Suprapubic skin (tissue), 4 donors: ENCODE measurements at regions not wholly inside any gene's neighbourhood (a gene's known extent, or its start where the extent isn't known, plus 50 kb on each side); places are given as distances from the start of the nearest gene placed in this dataset.

Experiments used
- POLR2A ChIP-seq, 2 donors: fragments of 450-650 bp; IDR thresholded peaks; one replicate each; pipeline ENCODE4 v1.6.1; 2017; ENCODE audit warnings: antibody characterized with exemption in 2 of 2, mild to moderate bottlenecking in 2 of 2, moderate library complexity in 2 of 2
- POLR2AphosphoS5 ChIP-seq, 3 donors: sonication (generic); formaldehyde crosslinking; IDR thresholded peaks; one replicate each; pipeline ENCODE4 v1.6.1; 2017; ENCODE audit warnings: antibody characterized with exemption in 3 of 3
- TF ChIP-seq, protein P1 (sequence below), 2 donors: fragments of 200-600 bp in 1 of 2; fragments of 450-650 bp in 1 of 2; sonication (generic) in 1 of 2; IDR thresholded peaks; one replicate each; pipeline ENCODE4 v1.5.1; 2016 to 2019; ENCODE audit warnings: antibody characterized with exemption in 2 of 2, mild to moderate bottlenecking in 1 of 2, moderate library complexity in 1 of 2

GRCh38 chr21:38660333-38661196, 145.2 kb upstream of the ETS2 start:
- TF ChIP-seq POLR2AphosphoS5 (IDR thresholded peaks at IDR 0.05) (no peak), POLR2A (IDR thresholded peaks at IDR 0.05) (no peak)
- TF ChIP-seq, protein P1, sequence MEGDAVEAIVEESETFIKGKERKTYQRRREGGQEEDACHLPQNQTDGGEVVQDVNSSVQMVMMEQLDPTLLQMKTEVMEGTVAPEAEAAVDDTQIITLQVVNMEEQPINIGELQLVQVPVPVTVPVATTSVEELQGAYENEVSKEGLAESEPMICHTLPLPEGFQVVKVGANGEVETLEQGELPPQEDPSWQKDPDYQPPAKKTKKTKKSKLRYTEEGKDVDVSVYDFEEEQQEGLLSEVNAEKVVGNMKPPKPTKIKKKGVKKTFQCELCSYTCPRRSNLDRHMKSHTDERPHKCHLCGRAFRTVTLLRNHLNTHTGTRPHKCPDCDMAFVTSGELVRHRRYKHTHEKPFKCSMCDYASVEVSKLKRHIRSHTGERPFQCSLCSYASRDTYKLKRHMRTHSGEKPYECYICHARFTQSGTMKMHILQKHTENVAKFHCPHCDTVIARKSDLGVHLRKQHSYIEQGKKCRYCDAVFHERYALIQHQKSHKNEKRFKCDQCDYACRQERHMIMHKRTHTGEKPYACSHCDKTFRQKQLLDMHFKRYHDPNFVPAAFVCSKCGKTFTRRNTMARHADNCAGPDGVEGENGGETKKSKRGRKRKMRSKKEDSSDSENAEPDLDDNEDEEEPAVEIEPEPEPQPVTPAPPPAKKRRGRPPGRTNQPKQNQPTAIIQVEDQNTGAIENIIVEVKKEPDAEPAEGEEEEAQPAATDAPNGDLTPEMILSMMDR (IDR thresholded peaks at IDR 0.05), result no peak
